ENCODE measurements at regions not wholly inside any gene's neighbourhood (a gene's known extent, or its start where the extent isn't known, plus 50 kb on each side); places are given as distances from the start of the nearest gene placed in this dataset.

- H3F3A ChIP-seq (ENCODE audit: insufficient read depth, low read length) = no peaks in the 10 kb centered on the region
- H3K4me2 ChIP-seq (ENCODE audit: low read length) = no peak overlapping the region
- no peaks in the 10 kb centered on the region for H3K9me2 ChIP-seq (ENCODE audit: low read depth, low read length)
- no peaks in the 10 kb centered on the region for H3K79me2 ChIP-seq (ENCODE audit: insufficient read depth, low read length)
- H3K4me1 ChIP-seq (ENCODE audit: insufficient read depth, low read length, severe bottlenecking) = no peaks in the 10 kb centered on the region
- H3K27ac ChIP-seq (ENCODE audit: low read depth, low read length, poor library complexity, severe bottlenecking) = no peak overlapping the region
- no peak overlapping the region for H3K4me3 ChIP-seq (ENCODE audit: low read depth, low read length, poor library complexity, severe bottlenecking)
- no peaks in the 10 kb centered on the region for H3K27me3 ChIP-seq (ENCODE audit: insufficient read depth, low read length)
- H3K9ac ChIP-seq (ENCODE audit: low read length) = no peak overlapping the region
- no peaks in the 10 kb centered on the region for H3K36me3 ChIP-seq (ENCODE audit: insufficient read depth, low read length)
- no peaks in the 10 kb centered on the region for H4K20me1 ChIP-seq (ENCODE audit: insufficient read depth, low read length)
- H3K9me3 ChIP-seq (ENCODE audit: low read length) = no peaks in the 10 kb centered on the region
- H2AFZ ChIP-seq (ENCODE audit: low read length) = no peak overlapping the region
- TF ChIP-seq EZH2 (IDR thresholded peaks at IDR 0.05; ENCODE audit: borderline replicate concordance, low read length) (no peak), CTCF (IDR thresholded peaks at IDR 0.05; ENCODE audit: low read length) (no peak)
These were observed 571.2 kb upstream of the MKI67 start for GRCh38 chr10:128697437-128697836.

GRCh38 chr10:128701381-128701780, 575.2 kb upstream of the MKI67 start:
- Histone ChIP-seq H3F3A (ENCODE audit: insufficient read depth, low read length) (no peaks in the 10 kb centered on the region), H3K4me3 (ENCODE audit: low read depth, low read length, poor library complexity, severe bottlenecking) (no peak overlapping the region), H3K79me2 (ENCODE audit: insufficient read depth, low read length) (no peaks in the 10 kb centered on the region), H3K9ac (ENCODE audit: low read length) (no peak overlapping the region), H2AFZ (ENCODE audit: low read length) (no peak overlapping the region), H3K27me3 (ENCODE audit: insufficient read depth, low read length) (no peaks in the 10 kb centered on the region), H3K4me2 (ENCODE audit: low read length) (no peak overlapping the region), H4K20me1 (ENCODE audit: insufficient read depth, low read length) (no peaks in the 10 kb centered on the region), H3K9me3 (ENCODE audit: low read length) (no peaks in the 10 kb centered on the region), H3K36me3 (ENCODE audit: insufficient read depth, low read length) (no peaks in the 10 kb centered on the region), H3K9me2 (ENCODE audit: low read depth, low read length) (no peaks in the 10 kb centered on the region), H3K4me1 (ENCODE audit: insufficient read depth, low read length, severe bottlenecking) (no peaks in the 10 kb centered on the region), H3K27ac (ENCODE audit: low read depth, low read length, poor library complexity, severe bottlenecking) (no peak overlapping the region)
- TF ChIP-seq CTCF (IDR thresholded peaks at IDR 0.05; ENCODE audit: low read length) (no peak), EZH2 (IDR thresholded peaks at IDR 0.05; ENCODE audit: borderline replicate concordance, low read length) (no peak)

GRCh38 chr10:128701837-128702236, 575.6 kb upstream of the MKI67 start:
- Histone ChIP-seq H3K4me1 (ENCODE audit: insufficient read depth, low read length, severe bottlenecking) (no peaks in the 10 kb centered on the region), H3F3A (ENCODE audit: insufficient read depth, low read length) (no peaks in the 10 kb centered on the region), H3K27ac (ENCODE audit: low read depth, low read length, poor library complexity, severe bottlenecking) (no peak overlapping the region), H3K9me3 (ENCODE audit: low read length) (no peaks in the 10 kb centered on the region), H2AFZ (ENCODE audit: low read length) (no peak overlapping the region), H3K4me2 (ENCODE audit: low read length) (no peak overlapping the region), H3K79me2 (ENCODE audit: insufficient read depth, low read length) (no peaks in the 10 kb centered on the region), H3K9ac (ENCODE audit: low read length) (no peak overlapping the region), H3K36me3 (ENCODE audit: insufficient read depth, low read length) (no peaks in the 10 kb centered on the region), H4K20me1 (ENCODE audit: insufficient read depth, low read length) (no peaks in the 10 kb centered on the region), H3K9me2 (ENCODE audit: low read depth, low read length) (no peaks in the 10 kb centered on the region), H3K27me3 (ENCODE audit: insufficient read depth, low read length) (no peaks in the 10 kb centered on the region), H3K4me3 (ENCODE audit: low read depth, low read length, poor library complexity, severe bottlenecking) (no peak overlapping the region)
- TF ChIP-seq CTCF (IDR thresholded peaks at IDR 0.05; ENCODE audit: low read length) (no peak), EZH2 (IDR thresholded peaks at IDR 0.05; ENCODE audit: borderline replicate concordance, low read length) (no peak)
